SIG-M5 treated with dmso at 0.1 percent for 504 hours (cell line): ENCODE measurements at regions not wholly inside any gene's neighbourhood (a gene's known extent, or its start where the extent isn't known, plus 50 kb on each side); places are given as distances from the start of the nearest gene placed in this dataset.
"Not testable (repeated sequence)": the region's sequence is repeated elsewhere in the genome, so short reads cannot be mapped to it uniquely, and the experiment has no call there.

Source experiments
- DNase-seq: peaks from one replicate; lab custom pipeline; 2025; ENCODE audit not compliant: unreplicated experiment; lab: John Stamatoyannopoulos, UW

DNA sequence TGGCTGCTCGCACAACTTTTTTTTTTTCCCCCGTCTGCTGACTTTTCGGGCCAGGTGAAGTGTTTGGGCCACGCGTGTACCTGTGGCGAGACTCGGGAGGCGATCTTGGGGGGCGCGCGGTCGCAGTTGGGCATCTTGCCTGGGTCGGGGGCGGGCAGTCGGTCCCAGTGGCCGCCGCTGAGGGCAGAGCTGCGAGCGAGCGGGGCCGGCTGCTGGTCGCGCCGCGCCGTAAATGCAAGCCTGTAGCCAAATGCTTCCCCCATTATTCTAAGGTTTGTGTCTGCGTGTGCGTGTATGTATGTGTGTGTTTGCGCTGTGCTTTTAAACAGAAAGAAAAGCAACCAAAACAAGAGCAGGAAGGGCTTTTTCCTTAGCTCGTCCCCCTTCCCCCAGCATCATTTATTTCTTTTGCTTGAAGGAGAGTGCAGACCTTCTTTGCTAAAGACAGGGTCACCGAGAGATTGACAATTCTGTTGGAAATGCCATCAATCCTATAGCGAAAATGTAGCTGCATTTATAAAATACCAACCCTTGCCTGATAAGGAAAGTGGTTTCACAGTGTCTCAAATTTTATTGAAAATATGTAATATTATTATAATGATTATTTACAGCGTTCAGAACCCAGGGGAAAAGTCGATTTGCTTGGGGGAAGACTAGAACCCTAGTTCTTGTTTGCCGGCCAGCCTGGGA is 143.2 kb upstream of the ZNF536 start:
- DNase-seq = no peak

DNA sequence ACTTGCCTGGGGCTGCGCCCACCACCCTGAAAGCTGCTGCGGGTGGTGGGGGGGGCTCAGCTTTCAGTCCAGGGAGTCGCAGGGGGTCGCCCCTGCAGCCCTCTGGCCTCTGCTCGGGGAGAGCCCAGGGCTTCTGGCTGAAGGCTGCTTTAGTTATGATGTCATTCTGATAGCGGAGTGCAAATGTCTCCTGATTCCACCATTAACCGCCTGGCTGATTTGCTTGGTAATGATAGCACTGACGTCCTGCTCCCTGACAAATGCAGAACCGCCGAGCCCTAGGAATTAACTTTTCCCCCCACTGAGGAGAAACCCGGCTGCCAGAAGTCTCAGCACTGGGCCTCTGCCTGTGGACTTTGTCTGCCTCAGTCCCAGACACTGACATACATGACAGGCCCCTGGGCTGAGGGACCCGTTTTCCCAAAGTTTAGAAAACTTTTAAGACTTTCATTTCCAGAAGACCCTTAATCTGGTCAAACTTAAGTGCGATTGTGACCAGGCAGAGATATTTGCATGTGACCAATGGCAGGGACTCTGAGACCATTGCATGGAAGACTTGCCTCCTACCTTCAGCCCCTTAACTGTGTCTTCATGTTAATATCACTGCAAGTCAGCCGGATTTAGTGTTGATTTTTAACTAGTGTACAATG is 142.5 kb upstream of the ZNF536 start:
- DNase-seq = no peak

DNA sequence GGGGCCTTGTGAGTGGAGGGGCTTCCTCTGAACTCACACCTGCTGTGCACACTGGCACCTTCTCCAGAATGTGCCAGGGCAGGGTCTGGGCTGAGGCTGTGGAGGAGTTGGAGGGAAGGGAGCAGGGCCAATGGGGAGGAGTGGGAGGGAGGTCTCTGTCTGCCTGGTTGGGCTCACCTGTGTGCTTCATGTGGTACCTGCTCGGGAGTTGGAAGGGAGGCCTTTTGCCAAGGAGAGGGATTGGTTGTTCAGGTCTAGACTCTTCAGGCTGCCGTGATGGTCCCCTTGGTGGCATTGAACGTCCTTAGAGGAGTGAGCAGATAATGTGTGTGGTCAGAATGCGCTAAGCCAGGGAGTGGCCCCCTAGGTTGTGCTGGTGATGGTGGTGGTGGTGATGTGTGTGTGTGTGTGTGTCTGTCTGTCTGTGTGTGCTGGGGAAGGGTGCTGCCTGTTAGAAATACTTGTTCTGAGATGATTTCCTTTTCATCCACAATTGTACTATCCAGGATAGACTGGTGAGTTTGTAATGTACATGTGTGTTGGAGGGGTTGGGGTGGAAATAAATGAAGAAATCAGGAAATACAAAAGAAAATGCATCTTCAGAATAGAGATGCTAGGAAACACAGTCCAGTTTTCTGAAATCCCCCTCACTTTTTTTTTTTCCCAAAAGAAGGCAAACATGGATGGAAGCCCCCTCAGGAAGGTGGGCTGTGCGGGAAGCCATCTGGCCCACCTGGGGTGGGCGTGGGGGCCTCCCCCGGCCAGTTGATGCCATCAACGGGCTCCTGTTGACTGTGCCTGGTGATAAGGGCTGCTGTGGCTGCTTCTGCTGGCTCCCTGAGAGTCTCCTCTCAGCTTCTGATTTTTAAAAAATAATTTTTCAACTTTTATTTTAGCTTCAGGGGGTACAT is 140.5 kb upstream of the ZNF536 start:
- DNase-seq = no peak

DNA sequence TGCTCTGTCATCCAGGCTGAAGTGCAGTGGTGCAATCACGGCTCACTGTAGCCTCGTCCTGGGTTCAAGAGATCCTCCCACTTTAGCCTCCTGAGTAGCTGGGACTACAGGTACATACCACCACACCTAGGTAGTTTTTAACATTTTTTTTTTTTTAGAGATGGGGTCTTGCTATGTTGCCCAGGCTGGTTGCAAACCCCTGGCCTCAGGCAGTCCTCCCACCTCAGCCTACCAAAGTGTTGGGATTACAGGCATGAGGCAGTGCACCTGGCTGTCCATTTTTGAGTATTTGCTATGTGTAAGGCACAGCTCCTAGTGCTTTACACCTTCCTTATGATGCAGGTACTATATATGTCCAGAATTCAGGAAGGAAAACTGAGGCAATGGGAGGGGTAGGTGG is 138.8 kb upstream of the ZNF536 start:
- no peak for DNase-seq

DNA sequence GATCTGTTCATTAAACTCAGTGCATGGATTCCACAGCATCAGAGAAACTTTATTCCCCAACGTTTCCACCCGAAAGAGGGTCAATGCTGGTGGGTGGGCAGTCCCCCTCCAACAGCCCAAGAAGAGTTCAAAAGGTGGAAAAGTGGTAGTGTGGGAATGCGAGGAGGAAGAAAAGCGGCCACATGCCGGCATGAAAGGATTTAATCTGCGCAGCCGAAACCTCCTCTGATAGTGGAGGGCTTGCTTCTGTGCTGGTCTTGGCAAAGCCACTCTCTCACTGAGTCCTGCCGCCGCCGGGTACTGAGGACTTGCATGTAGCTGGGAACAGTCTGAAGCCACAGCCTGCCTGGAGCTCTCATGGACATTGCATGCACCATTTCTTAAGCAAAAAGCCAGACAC is 136.2 kb upstream of the ZNF536 start:
- DNase-seq = no peak

DNA sequence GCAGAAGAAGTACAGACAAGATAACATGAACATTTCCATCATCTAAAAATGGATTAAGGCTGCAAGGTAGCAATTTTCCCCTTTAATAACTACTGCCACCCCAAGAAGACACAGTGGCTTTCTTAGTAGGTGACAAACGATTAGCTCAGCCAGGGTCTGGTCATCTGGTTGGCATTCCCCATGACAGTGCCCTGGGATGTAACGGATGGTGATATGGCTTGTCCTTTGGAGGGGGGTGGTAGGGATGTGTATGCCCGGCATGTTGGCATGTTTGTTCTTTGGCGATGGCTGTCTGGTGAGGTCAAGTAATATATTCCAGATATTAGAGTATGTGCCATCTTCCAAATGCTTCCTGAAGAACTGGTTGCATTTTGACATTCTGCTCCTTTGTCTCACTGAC is 135.6 kb upstream of the ZNF536 start:
- DNase-seq = no peak

DNA sequence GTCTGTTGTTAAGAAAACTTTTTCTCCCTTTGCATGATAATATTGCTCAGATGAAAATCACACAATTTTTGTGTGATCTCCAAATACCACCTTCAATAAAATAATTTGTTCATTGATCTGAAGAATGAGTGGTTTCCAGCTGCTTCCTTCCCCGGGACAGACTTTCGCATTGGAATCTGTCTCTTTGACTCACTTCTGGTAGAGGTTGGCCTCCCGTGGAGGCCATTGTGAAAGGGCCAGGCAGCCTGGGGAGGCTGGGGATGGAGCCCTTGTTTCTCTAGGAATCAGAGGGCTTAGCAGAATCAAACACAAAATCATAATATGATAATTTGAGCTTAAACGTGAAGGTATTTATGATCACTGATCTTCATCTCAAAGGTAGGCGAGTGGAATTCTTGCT is 135.0 kb upstream of the ZNF536 start:
- DNase-seq = no peak

DNA sequence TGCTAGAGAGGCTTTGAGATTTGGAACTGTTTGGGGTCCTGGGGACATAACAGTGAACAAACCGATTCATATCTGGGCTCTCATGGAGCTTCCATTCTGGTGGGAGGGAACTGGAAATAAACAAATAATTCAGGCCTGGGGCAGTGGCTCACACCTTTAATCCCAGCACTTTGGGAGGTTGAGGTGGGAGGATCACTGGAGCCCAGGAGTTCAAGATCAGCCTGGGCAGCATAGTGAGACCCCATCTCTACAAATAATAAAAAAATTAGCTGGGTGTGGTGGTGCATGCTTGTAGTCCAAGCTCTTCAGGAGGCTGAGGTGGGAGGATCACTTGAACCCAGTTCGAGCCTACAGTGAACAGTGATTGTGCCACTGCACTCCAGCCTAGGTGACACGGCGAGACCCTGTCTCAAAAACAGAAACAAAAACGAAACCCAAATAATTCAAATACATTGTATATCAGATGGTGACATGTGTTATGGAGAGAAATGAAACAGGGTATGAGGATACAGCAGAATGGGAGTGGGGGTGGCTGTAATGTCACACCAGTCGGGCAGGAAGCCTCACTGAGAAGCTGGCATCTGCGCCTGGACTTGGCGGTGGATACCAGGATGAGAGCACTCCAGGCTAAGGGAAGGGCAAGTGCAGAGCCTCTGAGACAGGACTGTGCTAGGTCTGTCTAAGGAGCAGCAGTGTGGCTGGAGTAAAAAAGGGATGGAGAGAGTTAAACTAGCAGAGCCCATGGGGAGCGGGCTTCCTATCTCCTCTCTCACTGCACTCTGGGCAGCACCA is 131.1 kb upstream of the ZNF536 start:
- no peak for DNase-seq

DNA sequence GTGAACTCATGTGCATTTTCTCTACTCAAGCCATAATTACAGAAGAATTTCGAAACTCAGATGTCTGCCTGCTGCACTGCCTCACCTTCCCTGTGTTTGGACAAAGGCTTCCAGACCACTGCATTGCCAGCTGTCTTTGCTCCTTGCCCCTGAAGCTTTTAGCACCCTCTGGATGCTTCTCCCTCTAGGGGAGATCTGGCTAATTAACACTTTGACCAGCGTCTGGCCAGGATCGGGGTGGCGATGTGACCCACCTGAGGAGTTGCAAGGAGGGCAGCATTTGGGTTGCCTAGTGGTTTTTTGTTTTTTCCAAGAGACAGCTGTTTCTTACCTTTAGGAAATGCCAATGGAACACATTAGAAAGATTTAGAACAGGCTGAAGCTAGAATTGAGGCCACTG is 127.7 kb upstream of the ZNF536 start:
- no peak for DNase-seq

DNA sequence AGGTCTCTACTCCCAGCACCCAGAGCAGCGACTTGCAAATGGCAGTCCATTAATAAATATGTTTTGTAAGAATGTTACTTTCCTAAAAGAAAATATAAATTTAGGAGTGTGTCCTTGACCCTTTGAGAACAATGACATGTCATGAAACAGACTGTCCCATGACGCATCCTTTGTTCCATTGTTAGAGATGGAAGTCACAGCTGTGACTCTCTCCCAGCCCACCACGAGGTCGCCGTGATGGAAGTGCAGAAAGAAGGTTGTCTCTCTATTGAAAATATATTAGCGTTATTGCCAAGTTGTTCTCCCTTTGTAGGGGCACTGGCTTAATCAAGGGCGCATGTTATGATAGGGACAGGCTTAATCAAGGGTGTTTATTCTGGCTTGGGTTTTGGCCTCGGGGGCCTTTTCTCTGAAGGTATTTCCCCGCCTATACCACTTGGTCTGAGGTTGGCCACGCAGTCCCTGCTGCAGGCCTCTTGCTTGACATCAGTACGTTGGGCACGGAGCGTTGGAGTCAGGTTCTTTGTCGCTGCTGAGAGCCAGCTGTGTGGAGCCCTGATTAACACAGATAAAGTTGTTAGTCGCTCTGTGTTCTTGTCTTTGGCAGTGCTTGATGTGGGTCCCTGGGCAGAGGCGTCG is 126.7 kb upstream of the ZNF536 start:
- DNase-seq = no peak

DNA sequence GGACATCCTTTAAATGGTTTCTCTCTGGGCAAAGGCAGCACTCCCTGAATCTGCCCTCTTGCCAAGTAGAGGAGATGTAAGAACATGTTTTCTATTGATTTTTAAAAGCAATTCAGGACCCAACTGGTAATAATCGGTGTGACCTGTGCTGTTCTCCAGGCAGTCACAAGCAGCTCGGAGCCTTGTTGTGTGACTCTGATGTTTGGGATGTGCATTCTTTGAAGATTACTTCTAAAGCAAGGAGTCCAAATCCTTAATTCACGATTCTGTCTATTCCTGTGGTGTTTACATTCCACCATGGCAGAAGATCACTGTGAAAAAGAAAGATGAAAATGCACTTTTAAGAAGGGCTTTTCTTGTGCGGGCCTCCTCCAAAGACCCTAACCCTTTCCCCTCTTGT is 122.3 kb upstream of the ZNF536 start:
- DNase-seq = no peak

DNA sequence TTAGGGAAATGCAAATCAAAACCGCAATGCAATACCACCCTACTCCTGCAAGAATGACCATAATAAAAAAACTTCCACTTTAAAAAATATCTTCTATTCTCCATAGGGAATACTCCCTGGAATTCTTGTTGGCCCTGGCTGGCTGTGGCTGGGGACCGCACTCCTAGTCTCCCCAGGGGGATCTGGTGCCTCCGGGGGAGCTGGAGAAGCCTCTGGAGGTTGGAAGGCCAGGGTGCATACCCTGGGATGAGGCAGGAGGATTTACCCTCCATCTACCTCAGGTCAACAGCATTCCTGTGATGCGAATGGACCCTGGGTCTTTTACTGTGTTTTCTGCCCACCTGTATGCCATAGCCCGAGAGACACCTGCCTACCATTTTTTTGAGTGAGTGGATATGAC is 120.0 kb upstream of the ZNF536 start:
- no peak for DNase-seq

DNA sequence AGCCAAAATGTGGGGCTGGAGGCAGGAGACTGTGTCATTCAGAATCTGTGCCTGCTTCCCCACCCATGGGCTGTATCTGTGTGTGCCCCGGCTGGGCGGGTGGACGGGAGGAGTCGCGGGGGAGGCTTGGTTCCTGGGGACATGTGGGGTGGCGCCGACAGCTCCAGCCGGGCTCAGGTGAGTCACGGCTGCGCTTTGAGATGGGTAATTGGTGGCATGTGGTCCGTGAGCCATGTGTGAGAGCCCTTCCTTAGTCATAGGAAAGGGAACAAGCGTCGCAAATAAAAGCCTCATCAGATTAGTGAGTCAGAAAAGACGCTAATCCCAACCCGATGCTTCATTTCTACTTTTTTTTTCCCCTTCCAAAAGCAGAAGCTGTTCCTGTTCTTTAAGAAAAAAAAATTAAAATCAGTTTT is 118.6 kb upstream of the ZNF536 start:
- DNase-seq = no peak

DNA sequence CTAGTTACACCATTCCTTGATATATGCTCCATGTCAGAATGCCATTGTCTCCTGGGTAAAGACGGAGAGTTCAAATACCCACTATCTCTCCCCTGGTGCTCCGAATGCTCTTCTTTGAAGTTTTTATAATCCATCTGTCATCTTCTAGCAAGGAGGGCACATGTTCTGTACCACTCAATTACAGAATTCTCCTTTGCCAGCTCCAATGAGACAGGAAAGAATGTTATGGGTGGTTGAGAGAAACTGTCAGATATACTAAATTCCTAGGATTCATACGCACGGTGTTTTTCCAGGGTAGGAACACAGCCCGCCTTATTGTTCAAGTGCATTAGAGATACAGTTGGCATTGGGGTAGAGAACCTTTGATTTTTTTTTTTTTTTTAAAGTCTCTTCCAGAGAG is 118.0 kb upstream of the ZNF536 start:
- DNase-seq = no peak

DNA sequence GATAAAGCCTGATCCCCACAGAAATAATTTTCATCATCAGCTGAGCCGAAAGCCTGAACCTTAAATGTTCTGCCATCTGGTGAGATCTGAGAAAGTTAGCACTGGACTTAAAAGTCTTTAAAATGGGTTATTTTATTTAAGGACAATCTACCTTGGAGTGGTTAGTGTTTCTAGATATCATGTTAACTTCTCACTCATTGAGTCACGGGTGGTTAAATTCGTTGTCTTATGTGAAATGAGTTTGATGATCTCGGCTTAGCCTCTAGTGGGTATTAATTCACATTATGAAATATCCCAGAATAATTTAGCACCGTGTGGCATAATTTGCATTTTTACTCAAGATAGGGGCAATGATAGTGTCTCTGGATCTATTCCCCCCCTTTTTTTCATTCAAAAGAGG is 117.4 kb upstream of the ZNF536 start:
- DNase-seq = no peak

DNA sequence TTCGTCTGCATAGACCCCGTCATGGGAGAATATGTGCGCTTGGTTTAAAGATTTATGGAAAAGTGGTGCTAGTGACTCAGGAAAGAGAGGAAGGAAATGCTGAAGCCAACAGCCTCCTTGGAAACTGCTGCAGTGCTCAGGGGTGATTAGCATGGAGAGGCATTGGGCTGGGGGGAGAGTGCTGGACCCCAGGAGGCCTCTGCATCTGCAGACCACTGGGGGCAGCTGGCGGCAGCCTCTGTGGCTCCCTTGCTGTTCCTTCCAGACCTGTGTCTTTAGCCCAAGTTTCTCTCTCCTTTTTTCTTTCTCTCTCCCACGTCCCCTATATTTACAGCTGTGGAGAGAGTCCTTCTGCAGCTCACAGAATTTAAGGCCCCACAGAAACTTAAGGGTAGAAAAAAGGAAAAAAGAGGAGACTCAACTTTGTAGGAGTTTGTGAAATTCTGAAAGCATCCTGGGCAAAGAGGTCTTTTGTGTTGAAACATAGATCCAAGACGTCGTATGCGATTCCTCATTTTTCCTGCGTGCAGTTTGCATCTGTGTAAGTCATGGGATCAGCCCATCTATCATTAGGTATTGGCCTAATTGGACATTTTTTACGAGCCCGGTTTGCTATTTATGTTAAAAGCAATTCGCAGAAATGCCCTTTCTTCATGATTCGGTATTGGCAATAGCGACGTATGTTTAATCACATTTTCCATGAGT is 116.2 kb upstream of the ZNF536 start:
- no peak for DNase-seq

DNA sequence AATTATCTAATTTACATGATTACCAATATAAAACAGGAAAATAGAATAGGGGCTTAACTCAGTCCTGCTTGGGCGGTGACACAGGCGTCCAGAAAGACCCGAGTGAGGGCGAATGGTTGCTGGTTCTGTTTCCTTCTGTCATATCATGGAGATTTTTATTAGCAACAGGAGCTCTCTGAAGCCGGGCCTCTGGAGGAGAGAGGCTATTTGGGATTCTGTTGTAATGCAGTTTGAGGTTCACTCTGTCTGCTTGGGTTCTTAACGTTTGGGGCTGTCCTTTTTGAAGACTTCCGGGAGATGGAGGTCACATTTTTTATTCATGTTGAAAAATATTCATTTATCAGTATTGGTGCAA is 115.7 kb upstream of the ZNF536 start:
- DNase-seq = no peak

DNA sequence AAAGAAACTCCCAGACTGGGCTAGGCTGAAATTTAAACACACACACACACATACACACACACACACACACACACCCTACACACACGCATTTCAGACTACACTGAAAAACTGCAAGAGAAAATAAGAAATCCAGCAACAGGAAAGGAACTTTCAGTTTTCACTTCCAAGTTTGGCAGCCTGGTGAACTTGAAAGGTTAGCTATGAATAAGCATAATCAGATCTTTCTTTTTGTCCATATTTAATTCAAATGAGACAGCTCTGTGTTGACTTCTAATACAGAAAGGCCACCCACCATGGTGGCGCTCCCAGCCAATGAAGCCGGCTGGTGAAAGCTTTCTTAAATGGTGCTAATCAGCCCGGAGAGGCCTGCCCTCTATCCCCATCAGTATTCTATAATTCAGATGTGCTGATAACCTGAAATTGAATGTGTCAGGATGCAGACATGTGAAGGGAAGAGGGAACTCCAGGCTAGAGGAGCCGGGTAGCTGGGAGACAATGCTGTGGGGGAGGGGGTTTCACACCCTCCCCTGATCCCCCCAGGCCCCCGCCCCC is 108.3 kb upstream of the ZNF536 start:
- no peak for DNase-seq

DNA sequence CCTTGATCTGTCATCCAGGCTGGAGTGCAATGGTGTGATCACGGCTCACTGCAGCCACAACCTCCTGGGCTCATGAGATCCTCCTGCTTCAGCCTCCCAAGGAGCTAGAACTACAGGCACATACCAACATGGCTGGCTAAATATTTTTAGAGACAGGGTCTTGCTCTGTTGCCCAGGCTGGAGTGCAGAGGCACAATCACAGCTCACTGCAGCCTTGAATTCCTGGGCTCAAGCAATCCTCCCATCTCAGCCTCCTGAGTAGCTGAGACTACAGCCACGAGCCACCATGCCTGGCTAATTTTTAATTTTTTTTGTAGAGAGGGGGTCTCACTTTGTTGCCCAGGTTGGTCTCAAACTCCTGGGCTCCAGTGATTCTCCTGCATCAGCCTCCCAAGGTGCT is 106.3 kb upstream of the ZNF536 start:
- DNase-seq = not testable (repeated sequence)

DNA sequence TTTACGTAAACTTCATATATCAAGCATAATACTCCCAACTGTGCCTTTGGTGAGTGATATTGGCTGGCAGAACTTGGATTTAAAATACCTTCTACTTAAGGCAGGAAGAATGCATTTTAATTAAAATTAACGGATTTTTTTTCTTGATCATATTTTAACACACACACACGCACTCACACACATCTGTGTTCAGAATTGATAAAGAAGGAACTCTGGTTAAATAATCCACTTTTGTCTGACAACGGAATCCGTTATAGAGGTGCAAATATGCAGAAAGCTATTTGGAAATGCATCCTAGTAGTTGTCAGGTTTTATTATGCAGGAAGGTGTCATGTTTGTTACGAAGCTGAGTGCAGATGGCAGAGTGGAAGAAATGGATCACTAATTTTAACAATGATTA is 105.5 kb upstream of the ZNF536 start:
- DNase-seq = no peak
